Erythroblast (primary cell): ENCODE measurements at regions not wholly inside any gene's neighbourhood (a gene's known extent, or its start where the extent isn't known, plus 50 kb on each side); places are given as distances from the start of the nearest gene placed in this dataset.

ENCODE experiments used
- GATA1 ChIP-seq: IDR thresholded peaks from 2 replicates; pipeline ENCODE4 v1.6.1; 2011; ENCODE audit warnings: low read depth, mild to moderate bottlenecking, control low read depth, low read length, moderate library complexity
- POLR2A ChIP-seq: IDR thresholded peaks from 2 replicates; pipeline ENCODE4 v1.6.1; 2011; ENCODE audit warnings: mild to moderate bottlenecking, low read length

DNA sequence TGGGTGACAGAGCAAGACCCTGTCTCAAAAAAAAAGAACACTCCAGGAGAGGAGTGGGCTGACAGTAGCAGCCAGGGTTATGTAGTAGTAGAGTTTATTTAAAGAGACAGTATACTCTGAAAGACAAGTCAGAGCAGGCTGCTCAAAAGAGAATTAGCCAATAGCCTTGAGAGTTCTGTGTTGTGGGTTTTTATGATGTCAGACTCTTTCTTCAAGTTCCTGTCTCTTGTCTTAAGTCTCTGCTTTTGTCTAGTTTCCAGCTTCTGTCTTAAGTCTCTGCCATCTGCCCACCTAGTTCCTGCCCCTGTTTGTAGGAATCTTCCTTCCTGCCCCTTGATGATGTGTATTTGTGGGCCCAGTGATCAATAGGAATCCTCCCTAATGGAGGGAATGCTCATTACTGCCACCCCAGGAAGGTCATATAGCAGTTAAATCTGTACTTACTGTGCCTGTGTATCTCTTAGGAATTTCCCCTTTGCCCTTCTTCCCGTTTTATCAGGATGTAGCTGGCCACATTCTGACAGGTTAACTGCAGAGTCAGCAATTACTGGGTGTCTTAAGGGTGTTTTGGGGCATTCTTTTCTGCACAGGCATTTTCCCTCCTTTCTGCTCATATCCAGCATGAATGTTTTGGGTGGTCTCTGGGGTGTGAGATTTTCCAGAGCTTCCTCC is 580.5 kb upstream of the SGCD start:
- TF ChIP-seq POLR2A (no peak), GATA1 (no peak)
